GM23338 (cell line): ENCODE measurements at regions not wholly inside any gene's neighbourhood (a gene's known extent, or its start where the extent isn't known, plus 50 kb on each side); places are given as distances from the start of the nearest gene placed in this dataset.

Experiments
- ATAC-seq: fragments of 200-7000 bp; cut with Tn5 transposase; 3 replicates; pipeline ENCODE4 v1.9.1; 2020
- DNase-seq: peaks from one replicate; pipeline ENCODE4 v3.0.0-alpha.2; 2015; ENCODE audit warnings: low spot score
- H2AFZ ChIP-seq: fragments of 200-600 bp; sonication (generic); 2 replicates; pipeline ENCODE4 v1.8.0; 2016; ENCODE audit warnings: antibody characterized with exemption, mild to moderate bottlenecking, moderate library complexity
- H3F3A ChIP-seq: fragments of 200-600 bp; sonication (generic); replicated peaks from 2 replicates; pipeline ENCODE4 v1.8.0; 2017; ENCODE audit warnings: antibody characterized with exemption, mixed run types, low read depth
- H3K27ac ChIP-seq: fragments of 200-600 bp; sonication (generic); 2 replicates; pipeline ENCODE4 v1.6.1; 2016; ENCODE audit warnings: low read depth
- H3K27me3 ChIP-seq: fragments of 200-600 bp; sonication (generic); 2 replicates; pipeline ENCODE4 v1.8.0; 2016; ENCODE audit warnings: mild to moderate bottlenecking, mixed run types, moderate library complexity; ENCODE audit not compliant: insufficient read depth
- H3K36me3 ChIP-seq: fragments of 200-600 bp; sonication (generic); 2 replicates; pipeline ENCODE4 v1.8.0; 2016; ENCODE audit warnings: mild to moderate bottlenecking; ENCODE audit not compliant: insufficient read depth
- H3K4me1 ChIP-seq: fragments of 200-600 bp; sonication (generic); 2 replicates; pipeline ENCODE4 v1.8.0; 2016; ENCODE audit warnings: mild to moderate bottlenecking, moderate library complexity; ENCODE audit not compliant: insufficient read depth
- H3K4me2 ChIP-seq: fragments of 200-600 bp; sonication (generic); 2 replicates; pipeline ENCODE4 v1.7.1; 2017; ENCODE audit warnings: mixed run types
- H3K4me3 ChIP-seq: fragments of 200-600 bp; sonication (generic); 2 replicates; pipeline ENCODE4 v1.6.1; 2016; ENCODE audit warnings: mixed run types
- H3K79me2 ChIP-seq: fragments of 200-600 bp; sonication (generic); replicated peaks from 2 replicates; pipeline ENCODE4 v1.8.0; 2017; ENCODE audit warnings: mild to moderate bottlenecking; ENCODE audit not compliant: insufficient read depth
- H3K9me2 ChIP-seq: fragments of 200-600 bp; sonication (generic); 2 replicates; pipeline ENCODE4 v1.8.0; 2017; ENCODE audit not compliant: insufficient read depth
- H4K20me1 ChIP-seq: fragments of 200-600 bp; sonication (generic); replicated peaks from 2 replicates; pipeline ENCODE4 v1.8.0; 2017; ENCODE audit warnings: mild to moderate bottlenecking; ENCODE audit not compliant: insufficient read depth
- H3K27ac Mint-ChIP-seq: 2 replicates; pipeline ENCODE4 v1.8.0; 2020; ENCODE audit warnings: inconsistent platforms, mild to moderate bottlenecking, moderate library complexity, mixed read lengths
- H3K27me3 Mint-ChIP-seq: 3 replicates; pipeline ENCODE4 v1.8.0; 2022; ENCODE audit warnings: low read depth, mild to moderate bottlenecking, moderate library complexity, mixed read lengths, inconsistent platforms; ENCODE audit not compliant: insufficient read depth, poor library complexity
- H3K36me3 Mint-ChIP-seq: 3 replicates; pipeline ENCODE4 v1.8.0; 2021; ENCODE audit warnings: low read depth, mild to moderate bottlenecking, inconsistent platforms, moderate library complexity, mixed read lengths
- H3K4me1 Mint-ChIP-seq: 3 replicates; pipeline ENCODE4 v1.8.0; 2020; ENCODE audit warnings: mild to moderate bottlenecking, inconsistent platforms, mixed read lengths
- H3K4me3 Mint-ChIP-seq: 3 replicates; pipeline ENCODE4 v1.8.0; 2021; ENCODE audit warnings: moderate library complexity, mild to moderate bottlenecking, inconsistent platforms, mixed read lengths
- H3K9me3 Mint-ChIP-seq: 3 replicates; pipeline ENCODE4 v1.8.0; 2020; ENCODE audit warnings: moderate library complexity, mild to moderate bottlenecking, inconsistent platforms, mixed read lengths
- CTCF ChIP-seq, 2 experiments: fragments of 200-600 bp in 1 of 2; sonication (generic) in 1 of 2; conservative IDR thresholded peaks; 2 replicates each; pipeline versions ENCODE4 v1.5.1 to v1.6.1; 2016 to 2017; ENCODE audit warnings: antibody characterized with exemption in 2 of 2, low read depth in 2 of 2, mild to moderate bottlenecking in 2 of 2, moderate library complexity in 1 of 2
- ETS1 ChIP-seq: IDR thresholded peaks from 2 replicates; pipeline ENCODE4 v1.6.1; 2016; ENCODE audit warnings: antibody characterized with exemption
- EZH2 ChIP-seq: fragments of 200-600 bp; sonication (generic); IDR thresholded peaks from one replicate; pipeline ENCODE4 v1.8.0; 2017; ENCODE audit warnings: antibody characterized with exemption, mild to moderate bottlenecking, low read depth; ENCODE audit not compliant: unreplicated experiment
- EZH2phosphoT487 ChIP-seq: fragments of 200-600 bp; sonication (generic); IDR thresholded peaks from one replicate; pipeline ENCODE4 v1.8.1; 2018; ENCODE audit warnings: antibody characterized with exemption; ENCODE audit not compliant: unreplicated experiment
- POLR2AphosphoS5 ChIP-seq: IDR thresholded peaks from 2 replicates; pipeline ENCODE4 v1.6.1; 2016; ENCODE audit warnings: antibody characterized with exemption, low read depth
- ZNF331 ChIP-seq: fragments of 250-450 bp; sonication (Bioruptor Pico); IDR thresholded peaks from 2 replicates; pipeline ENCODE4 v1.5.0; 2020; ENCODE audit warnings: low read depth, mild to moderate bottlenecking, moderate library complexity
- ZNF462 ChIP-seq: fragments of 250-450 bp; sonication (Bioruptor Pico); IDR thresholded peaks from 2 replicates; pipeline ENCODE4 v1.5.0; 2020; ENCODE audit warnings: mild to moderate bottlenecking, moderate library complexity

GRCh38 chr15:70420086-70420947 lies 322.6 kb upstream of the TLE3 start:
- H3K27me3 ChIP-seq: no peaks in the 10 kb centered on the region
- no peak overlapping the region for H3K27ac ChIP-seq
- no peak overlapping the region for H3K4me3 ChIP-seq
- no peak for TF ChIP-seq EZH2phosphoT487
- no peak for TF ChIP-seq CTCF (conservative IDR thresholded peaks at IDR 0.05; ENCODE audit: low read depth in 2 of 2)
- TF ChIP-seq ZNF462 (CRISPR knock-in tag): no peak
- TF ChIP-seq EZH2: no peak
- no peak for TF ChIP-seq POLR2AphosphoS5
- TF ChIP-seq ZNF331 (CRISPR knock-in tag): no peak
- 0 out of 2 replicates have a peak, but pooled peaks have one; percentile 18 for TF ChIP-seq ETS1
- H2AFZ ChIP-seq: no peak overlapping the region; the same call in 1 of the 2 replicates
- ATAC-seq: peak; percentile 96
- no peaks in the 10 kb centered on the region for H3K79me2 ChIP-seq
- no peak overlapping the region for H3K27ac Mint-ChIP-seq
- no peak overlapping the region for H3K4me3 Mint-ChIP-seq
- no peaks in the 10 kb centered on the region for H3K36me3 Mint-ChIP-seq
- peaks cover 12% of the 10 kb centered on the region for H3K27me3 Mint-ChIP-seq
- DNase-seq: peak; percentile 64
- H3F3A ChIP-seq: no peaks in the 10 kb centered on the region
- H4K20me1 ChIP-seq: no peaks in the 10 kb centered on the region
- H3K9me3 Mint-ChIP-seq: no peaks in the 10 kb centered on the region
- H3K4me1 ChIP-seq: no peaks in the 10 kb centered on the region
- peaks cover 10% of the 10 kb centered on the region; the same call in 2 of the 3 replicates for H3K4me1 Mint-ChIP-seq
- H3K36me3 ChIP-seq: no peaks in the 10 kb centered on the region
- no peaks in the 10 kb centered on the region; the same call in 1 of the 2 replicates for H3K9me2 ChIP-seq
- H3K4me2 ChIP-seq: no peak overlapping the region
